GM06990 (cell line): ENCODE measurements at regions not wholly inside any gene's neighbourhood (a gene's known extent, or its start where the extent isn't known, plus 50 kb on each side); places are given as distances from the start of the nearest gene placed in this dataset.

ENCODE experiments used
- DNase-seq: peaks from one replicate; pipeline ENCODE4 v3.0.0-alpha.2; 2011; ENCODE audit not compliant: insufficient read length; ENCODE audit errors: extremely low read depth
- H3K27me3 ChIP-seq: replicated peaks from 2 replicates; pipeline ENCODE4 v1.6.0; 2011; ENCODE audit warnings: low read length; ENCODE audit not compliant: control insufficient read depth, insufficient read depth
- H3K36me3 ChIP-seq: 2 replicates; pipeline ENCODE4 v1.5.1; 2011; ENCODE audit warnings: low read length; ENCODE audit not compliant: control insufficient read depth, insufficient read depth
- H3K4me3 ChIP-seq: replicated peaks from 2 replicates; pipeline ENCODE4 v1.5.1; 2011; ENCODE audit warnings: low read depth, mild to moderate bottlenecking, control low read depth, low read length
- CTCF ChIP-seq: IDR thresholded peaks from 2 replicates; pipeline ENCODE4 v1.5.1; 2011; ENCODE audit warnings: low read length, control low read depth, mild to moderate bottlenecking, inconsistent platforms; ENCODE audit not compliant: insufficient read depth, poor library complexity, severe bottlenecking

GRCh38 chr21:15932726-15933125, 202.9 kb downstream of the USP25 start:
- H3K36me3 ChIP-seq = no peaks in the 10 kb centered on the region
- H3K27me3 ChIP-seq = no peaks in the 10 kb centered on the region
- H3K4me3 ChIP-seq = no peak overlapping the region
- DNase-seq = no peak
- TF ChIP-seq CTCF = no peak

GRCh38 chr21:15935530-15935929, 205.7 kb downstream of the USP25 start:
- H3K4me3 ChIP-seq = no peak overlapping the region
- H3K27me3 ChIP-seq = no peaks in the 10 kb centered on the region
- no peak for TF ChIP-seq CTCF
- DNase-seq = no peak
- no peaks in the 10 kb centered on the region for H3K36me3 ChIP-seq

- no peak for DNase-seq
- Histone ChIP-seq H3K36me3 (no peaks in the 10 kb centered on the region), H3K4me3 (no peak overlapping the region), H3K27me3 (no peaks in the 10 kb centered on the region)
- no peak for TF ChIP-seq CTCF
Observed at GRCh38 chr21:15943009-15943666, 213.4 kb downstream of the USP25 start.

GRCh38 chr21:15947677-15948076, 217.9 kb downstream of the USP25 start:
- TF ChIP-seq CTCF = no peak
- Histone ChIP-seq H3K36me3 (no peaks in the 10 kb centered on the region), H3K4me3 (no peak overlapping the region), H3K27me3 (no peaks in the 10 kb centered on the region)
- no peak for DNase-seq

- no peak for DNase-seq
- H3K27me3 ChIP-seq = no peaks in the 10 kb centered on the region
- H3K4me3 ChIP-seq = no peak overlapping the region
- H3K36me3 ChIP-seq = no peaks in the 10 kb centered on the region
- no peak for TF ChIP-seq CTCF
Observed at GRCh38 chr21:15953551-15954116, 223.9 kb downstream of the USP25 start.
